Thyroid gland (tissue), 4 donors: ENCODE measurements at regions not wholly inside any gene's neighbourhood (a gene's known extent, or its start where the extent isn't known, plus 50 kb on each side); places are given as distances from the start of the nearest gene placed in this dataset.

Source experiments
- CTCF ChIP-seq, 6 experiments: fragments of 200-600 bp in 3 of 6; fragments of 450-650 bp in 3 of 6; sonication (generic) in 3 of 6; IDR thresholded peaks; one replicate each; pipeline ENCODE4 v1.5.1; 2016 to 2019; ENCODE audit warnings: antibody characterized with exemption in 6 of 6, mild to moderate bottlenecking in 2 of 6, inconsistent platforms in 1 of 6, moderate library complexity in 1 of 6
- POLR2A ChIP-seq, 2 donors: fragments of 450-650 bp; IDR thresholded peaks; one replicate each; pipeline ENCODE4 v1.6.1; 2017; ENCODE audit warnings: antibody characterized with exemption in 2 of 2, mild to moderate bottlenecking in 2 of 2, moderate library complexity in 1 of 2

GRCh38 chr1:224507771-224508523 is 73.3 kb upstream of the WDR26 start:
- TF ChIP-seq POLR2A (IDR thresholded peaks at IDR 0.05) (no peak), CTCF (IDR thresholded peaks at IDR 0.05) (no peak)
